SK-N-MC (cell line): ENCODE measurements at regions not wholly inside any gene's neighbourhood (a gene's known extent, or its start where the extent isn't known, plus 50 kb on each side); places are given as distances from the start of the nearest gene placed in this dataset.

Source experiments
- DNase-seq: peaks from one replicate; pipeline ENCODE4 v3.0.0-alpha.2; 2011; ENCODE audit warnings: low read depth, low spot score
- H3K27ac ChIP-seq: fragments of 200-600 bp; sonication (generic); 2 replicates; pipeline ENCODE4 v1.5.1; 2016; ENCODE audit warnings: mixed run types
- H3K36me3 ChIP-seq: fragments of 200-600 bp; sonication (generic); 2 replicates; pipeline ENCODE4 v1.6.1; 2017; ENCODE audit warnings: antibody characterized with exemption, low read length, mixed read lengths; ENCODE audit not compliant: insufficient read depth
- H3K4me3 ChIP-seq: fragments of 200-600 bp; sonication (generic); 2 replicates; pipeline ENCODE4 v1.5.1; 2016
- H3K9ac ChIP-seq: fragments of 200-600 bp; sonication (generic); 2 replicates; pipeline ENCODE4 v1.8.0; 2017; ENCODE audit warnings: mixed run types, mixed read lengths; ENCODE audit not compliant: insufficient read length
- H3K9me3 ChIP-seq: fragments of 200-600 bp; sonication (generic); 2 replicates; pipeline ENCODE4 v1.6.1; 2017; ENCODE audit warnings: low read depth, mild to moderate bottlenecking, antibody characterized with exemption, low read length, moderate library complexity, mixed read lengths
- EZH2 ChIP-seq: fragments of 200-600 bp; sonication (generic); IDR thresholded peaks from one replicate; pipeline ENCODE4 v1.6.1; 2017; ENCODE audit warnings: antibody characterized with exemption
- FOXP2 ChIP-seq: optimal IDR thresholded peaks from 2 replicates; pipeline ENCODE3; 2011; ENCODE audit warnings: mild to moderate bottlenecking, moderate library complexity; ENCODE audit not compliant: insufficient read depth; ENCODE audit errors: extremely low read length, control extremely low read depth
- POLR2AphosphoS5 ChIP-seq: IDR thresholded peaks from 2 replicates; pipeline ENCODE4 v1.6.1; 2012; ENCODE audit warnings: mild to moderate bottlenecking, low read depth, low read length, borderline replicate concordance

DNA sequence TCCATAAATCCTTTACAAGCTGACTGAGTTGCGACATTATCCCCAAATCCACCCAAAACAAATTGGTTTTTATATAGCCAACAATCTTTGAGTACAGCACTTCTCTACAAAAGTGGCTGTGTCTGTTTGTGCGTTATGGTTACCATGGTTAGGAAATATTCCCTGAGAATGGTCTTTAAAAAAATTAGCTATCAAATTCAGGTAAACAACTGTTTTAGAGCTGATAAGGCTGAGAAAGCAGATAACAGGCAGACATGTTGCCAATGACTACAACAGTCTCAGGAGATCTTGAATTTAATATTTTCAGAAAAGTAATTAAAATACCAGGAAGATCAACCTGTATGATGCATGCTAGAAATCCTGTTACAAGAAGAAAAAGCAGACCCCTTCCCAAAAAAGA lies 248.0 kb downstream of the RASSF9 start:
- no peak overlapping the region for H3K27ac ChIP-seq
- TF ChIP-seq FOXP2, result no peak
- no peak for TF ChIP-seq POLR2AphosphoS5
- TF ChIP-seq EZH2, result no peak

DNA sequence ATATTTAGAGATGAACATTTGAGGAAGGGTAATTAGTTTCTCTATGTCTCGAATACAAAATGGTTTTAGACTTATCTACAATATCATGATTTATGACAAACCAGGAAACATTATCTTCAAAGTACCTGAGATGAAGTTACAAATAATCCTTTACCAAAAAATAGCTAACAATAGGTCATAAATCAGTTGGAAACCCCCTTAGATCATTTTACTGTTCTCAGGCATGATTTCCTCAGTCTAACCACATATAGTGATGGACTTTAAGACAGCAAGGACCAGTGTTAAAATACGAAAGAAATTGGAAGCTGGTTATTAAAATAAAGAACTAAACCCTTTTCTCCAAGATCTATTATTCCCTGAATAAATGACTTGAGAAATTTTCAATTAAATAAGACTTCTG lies 235.4 kb downstream of the RASSF9 start:
- Histone ChIP-seq H3K36me3 (no peaks in the 10 kb centered on the region), H3K4me3 (no peak overlapping the region), H3K9me3 (no peaks in the 10 kb centered on the region), H3K27ac (no peak overlapping the region), H3K9ac (no peak overlapping the region)
- TF ChIP-seq EZH2 (no peak), FOXP2 (no peak), POLR2AphosphoS5 (no peak)
- DNase-seq, result no peak

More for the DNA sequence above, 248.0 kb downstream of the RASSF9 start:
- no peaks in the 10 kb centered on the region for H3K36me3 ChIP-seq
- H3K4me3 ChIP-seq, result no peak overlapping the region
- DNase-seq, result no peak
- no peak overlapping the region for H3K9ac ChIP-seq
- H3K9me3 ChIP-seq, result peaks cover 3% of the 10 kb centered on the region; the same call in 1 of the 2 replicates

DNA sequence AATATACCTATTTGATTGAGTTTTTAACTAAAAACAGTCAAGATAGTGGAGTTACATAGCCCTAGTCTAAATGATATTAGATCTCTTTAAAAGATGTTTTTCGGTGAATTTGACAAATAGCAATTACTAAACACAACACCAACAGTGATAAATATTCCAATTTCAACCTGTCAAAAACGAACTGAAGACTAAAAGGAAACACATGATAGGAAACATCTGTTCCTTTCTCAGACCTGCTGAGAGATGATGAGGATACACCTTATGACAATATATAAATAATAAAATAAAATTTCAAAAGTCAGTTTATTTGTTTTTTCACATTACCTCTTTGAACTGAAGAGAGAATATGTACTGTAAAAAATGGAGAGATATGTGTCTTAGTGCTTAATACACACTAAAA lies 232.7 kb downstream of the RASSF9 start:
- Histone ChIP-seq H3K9me3 (no peaks in the 10 kb centered on the region), H3K36me3 (no peaks in the 10 kb centered on the region), H3K4me3 (no peak overlapping the region), H3K27ac (no peak overlapping the region), H3K9ac (no peak overlapping the region)
- no peak for DNase-seq
- no peak for TF ChIP-seq FOXP2
- no peak for TF ChIP-seq POLR2AphosphoS5
- no peak for TF ChIP-seq EZH2

DNA sequence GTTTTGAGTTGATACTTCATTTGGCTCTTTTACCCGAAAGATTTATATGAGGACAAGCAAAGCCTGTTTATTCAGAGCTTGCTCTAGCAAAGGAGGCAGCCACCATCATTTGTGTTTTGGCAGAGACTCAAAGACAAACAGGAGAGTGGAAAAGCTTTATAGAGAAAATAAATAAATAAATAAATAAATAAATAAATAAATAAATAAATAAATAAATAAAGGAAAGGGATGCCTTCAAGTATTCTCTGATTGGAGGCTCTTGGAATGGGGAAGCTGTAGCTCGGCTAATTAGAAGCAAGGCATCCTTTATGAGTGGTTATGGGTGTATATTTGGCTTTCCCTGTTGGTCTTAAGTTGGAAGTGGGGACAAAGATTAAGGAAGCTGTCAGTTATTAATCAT lies 229.8 kb downstream of the RASSF9 start:
- H3K27ac ChIP-seq, result no peak overlapping the region

DNA sequence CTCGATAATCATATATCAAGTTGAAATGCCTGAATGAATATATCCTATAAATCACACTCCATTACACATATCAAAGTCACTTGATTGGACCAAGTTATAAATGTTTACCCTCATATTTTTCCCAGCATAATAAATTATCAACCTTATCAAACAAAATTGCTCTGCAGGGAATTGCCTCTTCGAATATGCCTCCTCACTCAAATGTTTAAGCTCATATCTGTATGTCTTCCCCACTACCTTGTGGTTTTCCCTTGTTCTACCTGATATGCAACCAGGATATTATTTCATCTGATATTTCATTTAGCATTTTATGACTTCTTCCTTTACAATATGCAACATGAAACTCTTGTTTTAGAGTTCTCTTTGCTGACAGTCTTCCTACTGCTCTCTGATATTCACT lies 226.4 kb downstream of the RASSF9 start:
- H3K27ac ChIP-seq, result no peak overlapping the region
- H3K9me3 ChIP-seq, result no peaks in the 10 kb centered on the region
- no peak overlapping the region for H3K9ac ChIP-seq
- TF ChIP-seq FOXP2 (no peak), EZH2 (no peak), POLR2AphosphoS5 (no peak)
- DNase-seq, result no peak
- no peak overlapping the region for H3K4me3 ChIP-seq
- H3K36me3 ChIP-seq, result no peaks in the 10 kb centered on the region

More for the DNA sequence above, 229.8 kb downstream of the RASSF9 start:
- Histone ChIP-seq H3K9ac (no peak overlapping the region), H3K9me3 (no peaks in the 10 kb centered on the region), H3K36me3 (no peaks in the 10 kb centered on the region), H3K4me3 (no peak overlapping the region)
- DNase-seq, result no peak
- TF ChIP-seq FOXP2 (no peak), EZH2 (no peak), POLR2AphosphoS5 (no peak)

DNA sequence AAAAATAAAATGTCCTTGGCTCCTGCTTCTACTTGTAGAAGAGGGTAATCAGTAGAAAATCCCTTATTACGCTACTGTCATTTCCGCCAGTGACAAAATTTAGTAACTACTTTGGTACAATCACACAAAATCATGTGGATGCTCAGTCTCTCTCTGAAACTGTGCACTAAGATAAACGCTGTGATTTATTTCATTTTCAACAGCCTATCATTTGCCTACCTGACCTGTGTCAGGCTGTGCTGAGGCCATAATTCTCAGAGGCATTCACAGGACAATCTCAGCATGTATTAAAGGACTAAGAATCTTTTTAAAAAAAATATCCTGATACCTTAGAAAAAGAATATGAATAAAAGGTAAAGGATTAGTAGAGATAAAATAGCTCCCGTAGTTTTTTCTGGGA lies 226.0 kb downstream of the RASSF9 start:
- Histone ChIP-seq H3K36me3 (no peaks in the 10 kb centered on the region), H3K4me3 (no peak overlapping the region), H3K9ac (no peak overlapping the region), H3K27ac (no peak overlapping the region), H3K9me3 (no peaks in the 10 kb centered on the region)
- TF ChIP-seq POLR2AphosphoS5, result no peak
- no peak for DNase-seq

DNA sequence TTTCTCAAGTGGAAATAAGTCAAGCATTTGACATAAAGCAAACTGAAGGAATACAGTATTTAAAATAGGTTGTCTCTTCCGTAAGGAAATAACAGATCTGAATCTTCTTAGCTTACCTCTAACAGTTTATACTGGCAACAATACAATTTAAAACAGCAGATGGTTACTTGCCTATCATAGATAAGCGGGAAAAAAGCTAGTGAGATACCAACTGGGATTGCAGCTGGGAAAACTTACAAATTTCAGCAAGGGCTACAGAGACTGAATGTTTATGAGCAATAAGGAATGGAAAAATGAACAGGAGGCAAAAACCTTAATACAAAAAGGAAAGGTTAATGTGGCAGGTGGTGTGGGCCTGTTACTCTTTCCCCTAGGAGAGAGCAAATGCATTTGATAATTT lies 220.0 kb downstream of the RASSF9 start:
- TF ChIP-seq FOXP2 (no peak), POLR2AphosphoS5 (no peak), EZH2 (no peak)
- DNase-seq, result no peak
- no peaks in the 10 kb centered on the region for H3K9me3 ChIP-seq
- no peak overlapping the region for H3K4me3 ChIP-seq
- no peak overlapping the region for H3K9ac ChIP-seq
- no peak overlapping the region for H3K27ac ChIP-seq
- no peaks in the 10 kb centered on the region for H3K36me3 ChIP-seq

DNA sequence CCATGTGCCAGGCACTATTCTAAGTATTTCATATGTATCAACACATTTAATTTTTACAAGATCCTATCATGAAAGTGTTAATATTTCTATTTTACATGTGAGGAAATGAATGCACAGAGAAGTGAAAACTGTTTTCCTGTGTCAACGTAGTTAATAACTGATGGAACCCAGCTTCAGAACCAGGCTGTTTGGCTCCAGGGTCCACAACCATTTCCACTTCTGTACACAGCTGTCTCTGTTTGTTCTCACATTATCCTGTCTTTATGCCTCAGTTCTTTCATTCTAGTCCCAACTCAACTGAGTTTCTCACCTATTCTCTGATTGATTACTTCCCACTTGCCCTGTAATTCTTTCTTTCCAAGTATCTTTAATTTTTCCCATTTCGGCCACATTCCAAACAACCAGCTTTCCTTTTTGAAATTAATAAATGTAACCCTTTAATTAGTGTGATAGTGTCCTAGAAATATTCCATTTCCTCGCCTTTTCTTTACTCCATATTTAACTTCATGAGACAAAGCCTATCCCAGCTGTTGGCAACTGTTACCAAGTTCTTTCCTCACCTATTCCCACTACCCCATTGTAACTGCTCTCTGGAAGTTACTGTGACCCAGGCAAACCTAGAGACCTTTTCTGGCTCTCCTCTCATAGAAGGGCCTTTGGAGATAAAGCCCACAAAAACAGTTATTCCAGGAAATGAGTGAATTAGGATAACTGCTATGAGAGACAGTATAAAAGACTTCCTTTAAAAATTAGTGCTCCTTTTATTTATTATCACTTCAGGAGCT lies 218.7 kb downstream of the RASSF9 start:
- no peak for DNase-seq
- H3K4me3 ChIP-seq, result no peak overlapping the region
- TF ChIP-seq POLR2AphosphoS5 (no peak), EZH2 (no peak), FOXP2 (no peak)
- no peaks in the 10 kb centered on the region for H3K36me3 ChIP-seq
- no peaks in the 10 kb centered on the region for H3K9me3 ChIP-seq
- no peak overlapping the region for H3K27ac ChIP-seq
- no peak overlapping the region for H3K9ac ChIP-seq

DNA sequence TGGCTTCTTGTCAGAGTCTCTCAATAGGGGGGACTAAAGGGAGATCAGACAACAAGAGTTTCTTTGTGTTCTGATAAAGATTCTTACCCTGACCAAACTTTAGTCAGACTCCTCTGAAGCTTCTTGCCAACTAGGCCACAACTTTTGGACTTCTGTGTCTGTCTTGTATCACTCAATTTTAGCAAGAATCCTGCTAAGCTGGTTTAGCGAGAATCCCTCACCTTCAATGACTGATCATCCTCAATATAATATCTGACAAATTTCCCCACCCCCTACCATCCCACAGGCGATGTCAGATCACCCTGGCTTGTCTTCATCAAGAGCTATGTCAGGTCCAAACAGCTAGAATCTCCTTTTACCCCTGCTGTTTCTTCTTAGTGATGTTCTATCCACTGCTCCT lies 215.2 kb downstream of the RASSF9 start:
- H3K4me3 ChIP-seq, result no peak overlapping the region
- H3K36me3 ChIP-seq, result no peaks in the 10 kb centered on the region
- H3K9ac ChIP-seq, result no peak overlapping the region
- H3K9me3 ChIP-seq, result no peaks in the 10 kb centered on the region
- no peak for DNase-seq
- TF ChIP-seq EZH2 (no peak), POLR2AphosphoS5 (no peak), FOXP2 (no peak)
- H3K27ac ChIP-seq, result no peak overlapping the region
